ENCODE measurements at regions not wholly inside any gene's neighbourhood (a gene's known extent, or its start where the extent isn't known, plus 50 kb on each side); places are given as distances from the start of the nearest gene placed in this dataset.

DNA sequence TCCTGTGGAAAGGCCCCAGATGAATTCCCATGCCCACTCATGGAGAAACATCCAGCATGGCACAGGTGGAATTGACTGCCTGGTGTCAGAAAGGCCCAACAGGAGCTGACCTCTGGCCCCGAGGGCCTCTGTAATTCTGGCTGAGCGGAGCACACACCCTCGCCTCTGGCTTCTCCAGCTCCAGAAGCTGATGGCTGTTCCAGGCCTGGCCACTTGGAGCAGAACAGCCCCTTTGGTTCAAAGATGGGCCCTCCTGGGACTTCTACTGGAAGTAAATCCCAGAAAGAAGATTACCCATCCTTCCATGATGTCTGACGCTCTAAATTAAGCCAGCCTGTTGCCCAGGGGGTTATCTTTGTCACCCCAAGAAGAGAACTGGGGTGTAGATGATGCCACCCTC is 275.1 kb upstream of the CDH4 start:
- no peak for DNase-seq (ENCODE audit: low read depth in 1 of 2, low spot score in 1 of 2)
- H3K27ac ChIP-seq (replicated peaks): no peak overlapping the region
- H3K27me3 ChIP-seq (ENCODE audit: insufficient read depth, poor library complexity, severe bottlenecking): no peaks in the 10 kb centered on the region
- no peak overlapping the region for H3K4me3 ChIP-seq (replicated peaks; ENCODE audit: insufficient read depth, low read length)
- no peak for TF ChIP-seq CTCF (IDR thresholded peaks at IDR 0.05; ENCODE audit: insufficient read depth, low read length)

DNA sequence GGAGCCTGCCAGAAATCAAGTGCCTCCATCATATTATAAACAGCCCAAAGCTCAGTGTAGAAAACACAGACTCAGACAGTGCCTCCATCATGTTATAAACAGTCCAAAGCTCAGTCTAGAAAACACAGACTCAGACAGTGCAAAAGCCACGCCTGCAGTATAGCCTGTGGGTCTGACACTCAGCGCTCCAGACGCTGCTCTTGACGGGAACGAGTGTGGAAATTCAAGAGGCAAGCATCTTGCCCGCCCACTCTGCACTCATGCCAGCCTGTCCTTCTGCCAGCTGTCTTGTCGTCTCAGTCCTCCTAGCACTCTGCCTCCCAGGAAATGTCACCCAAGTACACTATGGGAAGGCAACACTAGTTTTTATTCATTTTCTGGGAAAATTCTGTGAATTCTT is 274.2 kb upstream of the CDH4 start:
- Histone ChIP-seq H3K27me3 (ENCODE audit: insufficient read depth, poor library complexity, severe bottlenecking) (no peaks in the 10 kb centered on the region), H3K27ac (replicated peaks) (no peak overlapping the region), H3K4me3 (replicated peaks; ENCODE audit: insufficient read depth, low read length) (no peak overlapping the region)
- no peak for DNase-seq (ENCODE audit: low read depth in 1 of 2, low spot score in 1 of 2)
- no peak for TF ChIP-seq POLR2AphosphoS5 (IDR thresholded peaks at IDR 0.05; ENCODE audit: low read depth)
- TF ChIP-seq GABPA (IDR thresholded peaks at IDR 0.05; ENCODE audit: low read depth): no peak
- no peak for TF ChIP-seq SPI1 (IDR thresholded peaks at IDR 0.05; ENCODE audit: borderline replicate concordance, low read depth)
- no peak for TF ChIP-seq CTCF (IDR thresholded peaks at IDR 0.05; ENCODE audit: insufficient read depth, low read length)
- TF ChIP-seq, protein P1, sequence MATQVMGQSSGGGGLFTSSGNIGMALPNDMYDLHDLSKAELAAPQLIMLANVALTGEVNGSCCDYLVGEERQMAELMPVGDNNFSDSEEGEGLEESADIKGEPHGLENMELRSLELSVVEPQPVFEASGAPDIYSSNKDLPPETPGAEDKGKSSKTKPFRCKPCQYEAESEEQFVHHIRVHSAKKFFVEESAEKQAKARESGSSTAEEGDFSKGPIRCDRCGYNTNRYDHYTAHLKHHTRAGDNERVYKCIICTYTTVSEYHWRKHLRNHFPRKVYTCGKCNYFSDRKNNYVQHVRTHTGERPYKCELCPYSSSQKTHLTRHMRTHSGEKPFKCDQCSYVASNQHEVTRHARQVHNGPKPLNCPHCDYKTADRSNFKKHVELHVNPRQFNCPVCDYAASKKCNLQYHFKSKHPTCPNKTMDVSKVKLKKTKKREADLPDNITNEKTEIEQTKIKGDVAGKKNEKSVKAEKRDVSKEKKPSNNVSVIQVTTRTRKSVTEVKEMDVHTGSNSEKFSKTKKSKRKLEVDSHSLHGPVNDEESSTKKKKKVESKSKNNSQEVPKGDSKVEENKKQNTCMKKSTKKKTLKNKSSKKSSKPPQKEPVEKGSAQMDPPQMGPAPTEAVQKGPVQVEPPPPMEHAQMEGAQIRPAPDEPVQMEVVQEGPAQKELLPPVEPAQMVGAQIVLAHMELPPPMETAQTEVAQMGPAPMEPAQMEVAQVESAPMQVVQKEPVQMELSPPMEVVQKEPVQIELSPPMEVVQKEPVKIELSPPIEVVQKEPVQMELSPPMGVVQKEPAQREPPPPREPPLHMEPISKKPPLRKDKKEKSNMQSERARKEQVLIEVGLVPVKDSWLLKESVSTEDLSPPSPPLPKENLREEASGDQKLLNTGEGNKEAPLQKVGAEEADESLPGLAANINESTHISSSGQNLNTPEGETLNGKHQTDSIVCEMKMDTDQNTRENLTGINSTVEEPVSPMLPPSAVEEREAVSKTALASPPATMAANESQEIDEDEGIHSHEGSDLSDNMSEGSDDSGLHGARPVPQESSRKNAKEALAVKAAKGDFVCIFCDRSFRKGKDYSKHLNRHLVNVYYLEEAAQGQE (IDR thresholded peaks at IDR 0.05; ENCODE audit: insufficient replicate concordance, low read depth): no peak

- no peak for DNase-seq (ENCODE audit: low read depth in 1 of 2, low spot score in 1 of 2)
- no peak overlapping the region for H3K27ac ChIP-seq (replicated peaks)
- TF ChIP-seq GABPA (IDR thresholded peaks at IDR 0.05; ENCODE audit: low read depth) (no peak), CTCF (IDR thresholded peaks at IDR 0.05; ENCODE audit: insufficient read depth, low read length) (no peak), POLR2AphosphoS5 (IDR thresholded peaks at IDR 0.05; ENCODE audit: low read depth) (no peak), SPI1 (IDR thresholded peaks at IDR 0.05; ENCODE audit: borderline replicate concordance, low read depth) (no peak)
- TF ChIP-seq, protein P1 (IDR thresholded peaks at IDR 0.05; ENCODE audit: insufficient replicate concordance, low read depth): no peak
- no peak overlapping the region for H3K4me3 ChIP-seq (replicated peaks; ENCODE audit: insufficient read depth, low read length)
- no peaks in the 10 kb centered on the region for H3K27me3 ChIP-seq (ENCODE audit: insufficient read depth, poor library complexity, severe bottlenecking)
These were observed 267.4 kb upstream of the CDH4 start for GRCh38 chr20:60984666-60985065.

GRCh38 chr20:60986506-60987156 is 265.4 kb upstream of the CDH4 start:
- DNase-seq (ENCODE audit: low read depth in 1 of 2, low spot score in 1 of 2): no peak

More at GRCh38 chr20:60986506-60987156, 265.4 kb upstream of the CDH4 start:
- H3K27me3 ChIP-seq (ENCODE audit: insufficient read depth, poor library complexity, severe bottlenecking): no peaks in the 10 kb centered on the region
- H3K4me3 ChIP-seq (replicated peaks; ENCODE audit: insufficient read depth, low read length): no peak overlapping the region
- H3K27ac ChIP-seq (replicated peaks): no peak overlapping the region
- no peak for TF ChIP-seq CTCF (IDR thresholded peaks at IDR 0.05; ENCODE audit: insufficient read depth, low read length)
- no peak for TF ChIP-seq SPI1 (IDR thresholded peaks at IDR 0.05; ENCODE audit: borderline replicate concordance, low read depth)
- TF ChIP-seq GABPA (IDR thresholded peaks at IDR 0.05; ENCODE audit: low read depth): no peak
- TF ChIP-seq, protein P1 (IDR thresholded peaks at IDR 0.05; ENCODE audit: insufficient replicate concordance, low read depth): no peak
- TF ChIP-seq POLR2AphosphoS5 (IDR thresholded peaks at IDR 0.05; ENCODE audit: low read depth): no peak

All from HL-60 (cell line).